GM11168 (cell line): ENCODE measurements at regions not wholly inside any gene's neighbourhood (a gene's known extent, or its start where the extent isn't known, plus 50 kb on each side); places are given as distances from the start of the nearest gene placed in this dataset.
"Not testable (repeated sequence)": the region's sequence is repeated elsewhere in the genome, so short reads cannot be mapped to it uniquely, and the experiment has no call there.

Experiments used
- in situ Hi-C: fragments of 300-500 bp; cut with MboI; formaldehyde crosslinking; loops from one replicate; pipeline ENCODE4 v1.12.0; 2022; ENCODE audit warnings: low sequenced_read_pairs; ENCODE audit not compliant: unreplicated experiment

DNA sequence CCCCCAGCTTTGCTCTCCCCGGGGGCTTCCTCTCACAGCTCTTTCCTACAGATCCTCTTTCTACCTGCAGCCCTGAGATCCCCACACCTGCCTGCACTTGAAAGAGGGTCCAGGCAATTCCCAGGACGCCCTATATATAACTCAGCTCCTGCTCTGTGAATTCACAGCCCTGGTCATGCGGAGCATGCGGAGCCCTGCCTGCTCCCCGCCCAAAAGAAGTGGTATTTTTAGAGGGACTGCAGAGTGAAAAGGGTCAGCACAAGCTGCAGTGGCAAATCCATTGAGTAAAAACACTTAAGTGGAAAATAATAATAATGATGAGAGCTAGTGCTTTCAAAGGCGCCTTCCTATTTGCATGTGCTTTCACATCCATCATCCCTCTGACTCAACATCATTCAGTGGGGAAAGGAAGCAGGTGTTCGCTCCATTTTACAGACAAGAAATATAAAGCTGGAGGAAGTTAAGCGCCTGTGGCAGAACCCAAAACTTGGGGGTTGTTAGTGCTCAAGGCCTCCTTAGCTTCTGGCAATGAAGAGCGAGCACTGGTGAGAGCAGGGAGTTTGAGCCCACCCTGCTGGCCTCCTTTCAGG, 76.3 kb upstream of the LIPC start:
- in situ Hi-C loops = no loop called here

- in situ Hi-C loops = no loop called here
These were observed 75.8 kb upstream of the LIPC start for GRCh38 chr15:58355973-58356372.

DNA sequence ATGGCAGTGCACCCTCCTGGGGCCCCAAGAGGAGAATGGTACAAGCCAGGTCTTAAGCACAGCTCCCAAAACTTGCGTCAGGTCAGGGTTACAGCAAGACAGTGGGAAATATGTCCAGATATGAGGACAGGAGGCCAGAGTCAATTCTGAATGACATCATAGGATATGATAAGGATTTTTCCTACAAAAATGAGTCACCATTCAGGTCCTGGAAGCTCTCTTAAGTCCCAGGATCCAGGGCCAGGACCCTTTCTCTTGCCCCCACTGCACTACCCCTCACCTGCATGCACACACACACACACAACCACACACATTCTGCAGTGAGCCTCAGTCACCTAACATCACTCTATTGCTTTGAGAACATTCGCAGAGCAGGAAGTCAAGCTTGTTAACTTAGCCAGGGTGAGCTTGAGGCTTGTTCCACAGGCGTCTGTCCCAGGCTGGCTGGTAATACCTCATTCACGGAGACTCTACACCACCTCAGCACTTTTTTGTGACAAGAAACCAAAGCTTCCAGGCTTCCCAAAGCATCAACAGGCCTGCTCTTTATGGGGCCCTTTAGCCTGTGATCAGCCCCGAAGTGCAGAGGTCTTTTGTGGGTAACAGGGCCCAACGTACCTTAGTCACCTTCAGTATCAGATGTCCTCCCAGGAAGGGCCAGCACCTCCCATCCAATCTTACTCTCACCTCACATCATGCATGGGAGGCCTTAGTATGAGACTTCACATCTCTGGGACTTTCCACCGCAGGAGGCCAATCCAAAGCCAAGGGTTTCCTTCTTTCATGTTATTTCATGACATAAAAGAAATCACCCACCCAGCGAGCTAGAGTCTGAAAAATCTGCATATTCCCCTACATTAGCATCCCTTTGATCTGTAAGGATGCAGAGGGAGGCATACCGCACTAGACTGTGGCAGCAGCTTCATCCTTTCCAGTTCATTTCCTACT, 74.0 kb upstream of the LIPC start:
- in situ Hi-C loops = no loop called here

GRCh38 chr15:58360421-58361090, 71.2 kb upstream of the LIPC start:
- in situ Hi-C loops = no loop called here

GRCh38 chr15:58361273-58361759, 70.5 kb upstream of the LIPC start:
- in situ Hi-C loops = no loop called here

- in situ Hi-C loops = no loop called here
These were observed 69.4 kb upstream of the LIPC start for GRCh38 chr15:58362262-58362922.

- in situ Hi-C loops = not testable (repeated sequence)
These were observed 68.7 kb upstream of the LIPC start for GRCh38 chr15:58363118-58363517.

- in situ Hi-C loops = not testable (repeated sequence)
These were observed 68.1 kb upstream of the LIPC start for GRCh38 chr15:58363673-58364072.

DNA sequence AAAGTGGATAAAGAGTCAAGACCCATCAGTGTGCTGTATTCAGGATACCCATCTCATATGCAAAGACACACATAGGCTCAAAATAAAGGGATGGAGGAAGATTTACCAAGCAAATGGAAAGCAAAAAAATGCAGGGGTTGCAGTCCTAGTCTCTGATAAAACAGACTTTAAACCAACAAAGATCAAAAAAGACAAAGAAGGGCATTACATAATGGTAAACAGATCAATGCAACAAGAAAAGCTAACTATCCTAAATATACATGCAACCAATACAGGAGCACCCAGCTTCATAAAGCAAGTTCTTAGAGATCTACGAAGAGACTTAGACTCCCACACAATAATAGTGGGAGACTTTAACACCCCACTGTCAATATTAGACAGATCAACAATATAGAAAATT, 66.7 kb upstream of the LIPC start:
- in situ Hi-C loops = not testable (repeated sequence)

DNA sequence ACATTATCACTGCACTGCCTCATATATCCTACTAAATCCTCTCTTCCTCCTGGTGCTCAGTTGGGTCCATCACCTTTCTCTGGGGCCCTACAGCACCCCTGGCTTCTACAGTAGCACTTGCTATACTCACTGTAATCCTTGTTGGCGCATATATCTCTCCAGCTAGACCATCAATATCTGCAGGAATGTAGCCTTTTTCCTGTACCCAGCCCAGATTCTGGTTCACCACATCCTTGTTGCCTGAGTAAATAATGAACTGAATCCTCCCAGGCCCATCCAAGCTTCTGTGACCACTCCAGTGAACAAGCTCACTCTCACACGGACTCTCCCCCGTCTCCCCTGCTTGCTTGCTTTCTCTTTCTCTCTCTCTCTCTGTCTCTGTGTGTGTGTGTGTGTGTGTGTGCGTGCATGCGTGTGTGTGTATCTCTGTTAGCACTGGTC, 62.5 kb upstream of the LIPC start:
- in situ Hi-C loops = no loop called here

GRCh38 chr15:58369956-58370355, 61.8 kb upstream of the LIPC start:
- in situ Hi-C loops = no loop called here

DNA sequence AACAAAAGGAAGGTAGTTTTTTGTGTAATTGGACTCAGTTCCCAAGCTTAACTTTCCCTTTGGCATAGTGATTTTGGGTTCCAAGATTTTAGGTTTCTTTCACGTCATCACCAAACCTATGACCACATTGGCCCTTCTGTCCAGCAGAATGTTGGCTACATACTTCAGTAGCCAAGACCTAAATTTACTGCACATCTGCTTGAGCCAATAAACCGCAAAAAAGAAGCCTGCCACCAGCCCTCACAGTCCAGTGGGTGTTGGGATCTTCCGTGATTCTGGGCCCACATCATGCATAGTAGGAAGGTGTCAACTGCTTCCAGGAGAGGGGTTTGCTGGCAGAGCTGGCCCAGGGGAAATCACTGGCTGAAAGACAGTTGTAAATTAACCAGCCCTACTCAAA, 57.6 kb upstream of the LIPC start:
- in situ Hi-C loops = no loop called here

GRCh38 chr15:58377193-58377592, 54.6 kb upstream of the LIPC start:
- in situ Hi-C loops = no loop called here

- in situ Hi-C loops = no loop called here
These were observed 53.3 kb upstream of the LIPC start for GRCh38 chr15:58378241-58379085.

GRCh38 chr15:58379454-58379853, 52.3 kb upstream of the LIPC start:
- in situ Hi-C loops = not testable (repeated sequence)

DNA sequence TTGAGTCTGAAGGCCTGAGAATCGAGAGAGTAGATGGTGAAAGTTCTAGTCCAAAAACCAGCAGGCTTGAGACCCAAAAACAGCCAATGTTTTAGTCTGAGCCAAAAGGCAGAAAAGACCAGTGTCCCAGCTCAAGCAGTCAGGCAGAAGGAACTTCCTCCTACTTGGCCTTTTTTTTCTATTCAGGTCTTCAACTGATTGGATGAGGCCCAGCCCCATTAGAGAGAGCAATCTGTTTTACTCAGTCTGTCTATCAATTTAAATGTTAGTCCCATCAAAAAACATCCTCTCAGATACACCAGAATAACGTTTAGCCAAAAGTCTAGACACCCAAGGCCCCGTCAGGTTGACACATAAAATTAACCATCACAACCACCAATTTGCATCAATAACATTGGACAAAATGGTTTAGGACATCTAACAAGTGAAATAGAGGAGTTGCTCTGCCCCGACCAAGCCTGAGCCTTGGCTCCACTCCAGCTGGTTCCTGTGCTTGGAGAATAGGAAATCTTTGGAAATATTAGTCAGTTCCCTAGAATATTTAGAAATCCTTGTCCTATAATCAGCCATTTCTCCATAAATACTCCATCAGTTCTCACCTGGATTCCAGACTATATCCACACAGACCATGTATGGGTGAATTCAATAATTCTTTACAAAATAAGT, 51.4 kb upstream of the LIPC start:
- in situ Hi-C loops = no loop called here

DNA sequence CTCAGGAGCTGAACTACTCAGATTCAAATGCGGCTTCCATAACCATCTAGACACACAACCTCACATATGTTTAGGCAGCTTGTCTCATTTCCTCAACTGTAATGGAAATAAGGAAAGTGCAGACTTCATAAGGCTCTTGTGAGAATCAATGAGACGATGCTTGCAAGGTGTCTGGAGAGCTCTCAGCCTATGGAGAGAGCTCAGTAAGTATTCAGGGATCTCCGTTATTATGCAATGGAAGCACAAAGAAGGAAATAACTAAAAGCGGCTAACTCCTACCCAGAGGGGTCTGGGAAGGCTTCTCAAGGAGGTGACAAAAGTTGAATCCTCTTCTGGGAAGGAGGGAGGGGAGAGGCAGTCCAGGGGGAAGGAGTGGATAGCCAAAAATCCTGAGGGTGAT, 50.1 kb upstream of the LIPC start:
- in situ Hi-C loops = no loop called here
